ENCODE measurements at regions not wholly inside any gene's neighbourhood (a gene's known extent, or its start where the extent isn't known, plus 50 kb on each side); places are given as distances from the start of the nearest gene placed in this dataset.

GRCh38 chr5:75002271-75002670 is 50.1 kb downstream of the GCNT4 start:
- TF ChIP-seq MAX (IDR thresholded peaks at IDR 0.05; ENCODE audit: low read depth, low read length): no peak
- TF ChIP-seq MYC (IDR thresholded peaks at IDR 0.05; ENCODE audit: low read depth, low read length): no peak
- no peak for TF ChIP-seq POLR2A (IDR thresholded peaks at IDR 0.05; ENCODE audit: extremely low read depth, insufficient read length)
- no peak for TF ChIP-seq CTCF (IDR thresholded peaks at IDR 0.05; ENCODE audit: low read depth, low read length)
- no peak for DNase-seq (ENCODE audit: low read depth)
- H3K4me3 ChIP-seq (ENCODE audit: low read depth, low read length): no peak overlapping the region

- DNase-seq (ENCODE audit: low read depth): no peak
- H3K4me3 ChIP-seq (ENCODE audit: low read depth, low read length): no peak overlapping the region
- TF ChIP-seq MYC (IDR thresholded peaks at IDR 0.05; ENCODE audit: low read depth, low read length): no peak
- no peak for TF ChIP-seq POLR2A (IDR thresholded peaks at IDR 0.05; ENCODE audit: extremely low read depth, insufficient read length)
Observed at GRCh38 chr5:74995926-74996325, 56.4 kb downstream of the GCNT4 start.

- no peak overlapping the region for H3K4me3 ChIP-seq (ENCODE audit: low read depth, low read length)
- DNase-seq (ENCODE audit: low read depth): no peak
- no peak for TF ChIP-seq CTCF (IDR thresholded peaks at IDR 0.05; ENCODE audit: low read depth, low read length)
- no peak for TF ChIP-seq MAX (IDR thresholded peaks at IDR 0.05; ENCODE audit: low read depth, low read length)
- TF ChIP-seq POLR2A (IDR thresholded peaks at IDR 0.05; ENCODE audit: extremely low read depth, insufficient read length): no peak
- TF ChIP-seq MYC (IDR thresholded peaks at IDR 0.05; ENCODE audit: low read depth, low read length): no peak
Observed at GRCh38 chr5:74994826-74995225, 57.5 kb downstream of the GCNT4 start.

GRCh38 chr5:74993743-74994142 is 58.6 kb downstream of the GCNT4 start:
- H3K4me3 ChIP-seq (ENCODE audit: low read depth, low read length): no peak overlapping the region
- no peak for DNase-seq (ENCODE audit: low read depth)
- no peak for TF ChIP-seq MYC (IDR thresholded peaks at IDR 0.05; ENCODE audit: low read depth, low read length)

GRCh38 chr5:74992791-74993190 is 59.6 kb downstream of the GCNT4 start:
- DNase-seq (ENCODE audit: low read depth): no peak

GRCh38 chr5:74991522-74991921 is 60.8 kb downstream of the GCNT4 start:
- no peak for DNase-seq (ENCODE audit: low read depth)
- TF ChIP-seq MAX (IDR thresholded peaks at IDR 0.05; ENCODE audit: low read depth, low read length) (no peak), CTCF (IDR thresholded peaks at IDR 0.05; ENCODE audit: low read depth, low read length) (no peak), MYC (IDR thresholded peaks at IDR 0.05; ENCODE audit: low read depth, low read length) (no peak), POLR2A (IDR thresholded peaks at IDR 0.05; ENCODE audit: extremely low read depth, insufficient read length) (no peak)
- no peak overlapping the region for H3K4me3 ChIP-seq (ENCODE audit: low read depth, low read length)

More at GRCh38 chr5:74992791-74993190, 59.6 kb downstream of the GCNT4 start:
- TF ChIP-seq POLR2A (IDR thresholded peaks at IDR 0.05; ENCODE audit: extremely low read depth, insufficient read length) (no peak), CTCF (IDR thresholded peaks at IDR 0.05; ENCODE audit: low read depth, low read length) (no peak), MYC (IDR thresholded peaks at IDR 0.05; ENCODE audit: low read depth, low read length) (no peak), MAX (IDR thresholded peaks at IDR 0.05; ENCODE audit: low read depth, low read length) (no peak)
- H3K4me3 ChIP-seq (ENCODE audit: low read depth, low read length): no peak overlapping the region

- no peak for TF ChIP-seq POLR2A (IDR thresholded peaks at IDR 0.05; ENCODE audit: extremely low read depth, insufficient read length)
- H3K4me3 ChIP-seq (ENCODE audit: low read depth, low read length): no peak overlapping the region
- no peak for DNase-seq (ENCODE audit: low read depth)
Observed at GRCh38 chr5:74990194-74990593, 62.2 kb downstream of the GCNT4 start.

All from NB4 (cell line).